CMK (cell line): ENCODE measurements at regions not wholly inside any gene's neighbourhood (a gene's known extent, or its start where the extent isn't known, plus 50 kb on each side); places are given as distances from the start of the nearest gene placed in this dataset.
"Not testable (repeated sequence)": the region's sequence is repeated elsewhere in the genome, so short reads cannot be mapped to it uniquely, and the experiment has no call there.

Experiments
- DNase-seq: peaks from one replicate; pipeline ENCODE4 v3.0.0-alpha.2; 2010; ENCODE audit warnings: low read depth

DNA sequence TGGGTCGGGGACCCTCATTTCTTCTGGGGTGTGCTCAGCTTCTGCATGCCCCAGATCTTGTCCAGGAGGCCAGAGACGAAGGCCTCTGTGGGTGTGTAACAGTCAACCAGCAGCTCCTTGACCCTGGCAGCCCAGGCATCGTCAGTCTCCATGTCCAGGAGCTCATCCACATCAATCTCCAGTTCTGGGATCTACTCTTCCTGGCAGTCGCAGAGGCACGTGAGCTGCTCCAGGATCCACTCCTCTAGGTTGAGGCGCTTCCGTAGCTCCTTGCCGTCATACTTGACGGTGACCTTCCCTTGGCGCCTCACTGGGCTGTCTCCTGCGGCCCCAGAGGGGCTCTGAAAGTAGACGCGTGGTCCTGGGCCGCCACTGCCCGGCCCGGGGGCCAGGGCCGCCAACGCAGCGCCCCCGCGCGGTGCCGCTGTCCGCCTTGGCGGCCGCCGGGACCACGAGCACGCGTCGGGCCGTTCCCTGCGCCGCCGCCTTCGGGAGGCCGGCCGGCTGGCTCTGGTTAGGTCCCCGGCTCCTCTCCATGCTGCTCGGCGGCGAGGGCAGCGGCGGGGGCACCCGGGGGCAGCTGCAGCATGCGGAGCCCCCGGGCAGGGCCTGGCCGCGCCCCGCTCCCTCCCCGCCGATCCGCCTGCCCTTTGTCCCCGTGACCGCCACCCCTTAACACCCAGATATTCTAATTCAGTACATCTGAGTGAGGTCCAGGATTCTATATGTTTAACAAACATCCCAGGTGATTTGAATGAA, 170.5 kb downstream of the SEPTIN7 start:
- DNase-seq = no peak

DNA sequence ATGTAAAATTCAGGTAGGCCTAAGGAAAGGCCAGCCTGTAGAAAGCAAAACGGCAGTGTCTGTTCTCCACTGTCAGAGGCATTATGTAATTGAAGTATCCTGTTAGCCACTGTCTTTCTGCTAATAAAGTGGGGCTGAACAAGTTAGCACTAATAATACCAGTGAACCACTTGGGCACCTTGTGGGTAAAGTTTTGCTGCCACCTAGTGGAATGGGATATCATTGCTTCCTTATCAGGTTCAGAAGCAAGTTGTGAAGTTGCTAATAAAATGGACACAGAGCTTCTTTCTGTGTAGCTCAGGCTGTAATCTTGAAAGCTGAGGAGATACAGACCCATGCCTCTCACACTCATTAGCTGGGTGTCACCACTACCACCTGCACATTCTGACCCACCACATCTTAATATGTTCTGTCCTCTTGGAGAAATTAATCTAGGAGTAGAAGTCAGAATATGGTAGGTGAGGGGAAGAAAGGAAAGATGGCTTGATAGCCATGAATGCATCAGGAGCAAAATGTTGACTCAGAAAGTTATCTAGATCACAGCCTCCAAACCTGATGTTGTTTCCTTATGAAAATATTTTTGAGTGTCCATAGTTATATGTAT, 175.1 kb downstream of the SEPTIN7 start:
- DNase-seq = peak; percentile 35

DNA sequence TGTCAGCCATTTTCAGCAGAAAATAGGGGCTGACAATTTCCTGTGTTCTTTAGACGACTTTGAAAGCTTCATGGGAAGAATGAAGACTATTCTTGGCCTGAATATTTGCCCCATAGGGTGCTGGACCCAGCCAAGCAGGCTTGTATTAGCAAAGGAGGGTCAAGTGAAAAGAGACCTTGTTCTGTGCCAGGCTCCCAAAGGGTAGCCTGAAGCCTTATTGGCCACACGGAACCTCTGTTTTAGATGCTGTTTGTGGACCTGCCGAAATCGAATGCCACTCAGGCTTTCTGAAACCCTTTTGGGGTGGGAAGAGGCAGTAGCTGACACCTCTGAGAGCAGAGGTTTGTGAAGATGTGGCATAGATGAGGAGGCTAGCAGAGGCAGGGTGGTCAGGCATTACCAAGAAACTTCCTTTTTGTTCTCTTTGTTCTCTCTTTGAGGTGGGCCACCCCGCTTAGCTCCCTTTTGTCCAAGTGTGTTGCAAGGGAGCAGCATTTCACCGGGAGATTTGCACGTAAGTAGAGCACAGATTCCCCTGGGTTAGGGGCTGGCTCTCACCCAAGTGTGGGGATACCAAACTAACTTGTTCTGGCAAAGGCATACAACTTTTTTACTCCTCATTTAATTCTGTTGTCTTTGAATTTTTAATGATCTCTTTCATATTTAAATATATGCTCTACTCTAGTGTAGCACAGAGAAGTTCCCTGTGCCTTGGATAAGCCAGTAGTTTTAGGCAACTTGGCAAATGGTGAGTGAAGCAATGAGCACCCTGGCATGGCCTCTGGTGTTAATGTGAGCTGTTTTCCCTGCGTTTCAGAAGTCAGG, 174.0 kb upstream of the EEPD1 start:
- not testable (repeated sequence) for DNase-seq

DNA sequence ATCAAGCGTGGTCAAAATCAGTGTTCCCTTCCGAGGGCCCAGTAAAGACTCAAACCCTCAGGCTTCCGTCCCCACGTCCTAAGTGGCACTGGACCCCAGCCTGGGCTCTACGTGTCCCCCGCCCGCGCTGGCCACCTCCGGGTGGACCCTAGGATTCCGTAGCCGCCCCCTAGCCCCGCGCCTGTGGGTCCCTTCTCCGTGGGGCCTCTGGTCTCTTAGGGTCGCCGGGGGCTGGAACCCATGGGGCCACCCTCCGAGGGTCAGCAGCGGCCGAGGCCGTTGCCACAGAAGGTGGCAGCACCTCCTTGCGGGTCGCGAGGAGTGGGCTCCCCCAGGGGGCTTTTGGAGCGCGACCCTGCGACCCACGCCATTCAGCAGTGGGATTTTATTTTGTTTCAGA, 170.5 kb upstream of the EEPD1 start:
- no peak for DNase-seq

DNA sequence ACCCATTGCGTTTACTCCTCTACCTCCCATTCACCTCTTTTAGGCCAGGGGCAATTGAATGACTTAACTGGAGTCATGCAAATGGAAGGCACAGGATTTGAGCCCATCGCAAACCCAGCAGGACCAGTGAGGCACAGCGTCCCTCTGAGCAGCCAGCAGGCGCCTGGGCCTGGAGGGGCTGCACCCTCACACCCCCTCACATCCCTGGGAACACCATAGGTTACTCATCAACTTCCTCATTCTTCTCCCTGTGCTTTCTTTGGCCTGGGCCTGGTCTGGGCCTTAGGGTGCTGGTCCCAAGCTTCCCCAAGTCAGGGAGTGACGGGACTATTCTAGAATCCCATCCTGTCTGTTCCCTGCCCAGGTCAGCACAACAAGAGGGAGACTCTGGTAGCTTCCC, 169.4 kb upstream of the EEPD1 start:
- DNase-seq = no peak

DNA sequence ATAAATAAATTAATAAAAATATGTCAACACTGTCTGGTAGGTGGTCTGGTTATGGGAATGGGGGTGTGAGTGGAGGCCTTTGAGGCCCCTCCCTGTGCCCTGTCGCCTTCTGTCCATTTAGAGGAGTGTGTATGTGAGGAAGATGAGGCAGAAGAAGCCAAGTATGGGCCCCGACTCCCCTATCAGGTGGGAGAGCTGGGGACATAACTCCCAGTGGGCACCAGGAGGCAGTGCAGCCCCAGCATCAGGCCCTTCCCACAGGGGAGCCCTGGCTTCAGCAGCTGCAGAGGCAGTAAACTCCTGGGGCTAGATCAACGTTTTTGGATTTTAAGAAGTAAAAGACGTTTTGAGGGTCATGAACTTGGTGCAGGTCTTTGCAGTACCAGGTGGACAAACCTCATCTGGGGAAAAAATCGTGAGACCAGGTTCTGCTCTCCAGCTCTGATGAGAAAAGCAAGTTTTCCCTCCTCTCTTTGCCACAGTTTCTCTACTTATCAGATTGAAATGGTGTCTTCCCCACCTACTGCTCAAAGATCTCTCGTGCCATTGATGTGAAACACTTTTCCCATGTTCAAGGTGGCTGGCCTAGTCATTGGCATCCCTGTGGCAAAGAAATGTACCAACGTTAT, 167.8 kb upstream of the EEPD1 start:
- peak; percentile 18 for DNase-seq

DNA sequence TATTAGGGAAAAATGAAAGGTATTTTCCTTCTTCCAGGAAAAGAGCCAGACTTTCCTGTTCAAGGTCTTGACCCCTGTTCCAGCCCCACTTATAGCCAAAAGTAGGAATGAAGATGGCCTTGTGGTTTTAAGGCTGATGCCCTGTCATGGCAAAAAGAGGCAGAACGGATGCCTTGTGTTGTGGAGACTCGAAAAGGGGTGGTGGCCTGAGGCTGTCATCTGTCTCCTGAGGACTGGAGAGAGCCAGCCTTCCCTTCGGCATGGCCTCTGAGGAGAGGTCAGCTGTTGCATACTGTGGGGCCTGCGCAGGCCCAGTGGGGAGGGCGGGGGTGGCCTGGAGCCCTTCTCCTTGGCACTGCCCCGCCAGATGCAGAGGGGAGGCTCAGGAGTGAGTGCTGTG, 166.0 kb upstream of the EEPD1 start:
- DNase-seq = no peak

DNA sequence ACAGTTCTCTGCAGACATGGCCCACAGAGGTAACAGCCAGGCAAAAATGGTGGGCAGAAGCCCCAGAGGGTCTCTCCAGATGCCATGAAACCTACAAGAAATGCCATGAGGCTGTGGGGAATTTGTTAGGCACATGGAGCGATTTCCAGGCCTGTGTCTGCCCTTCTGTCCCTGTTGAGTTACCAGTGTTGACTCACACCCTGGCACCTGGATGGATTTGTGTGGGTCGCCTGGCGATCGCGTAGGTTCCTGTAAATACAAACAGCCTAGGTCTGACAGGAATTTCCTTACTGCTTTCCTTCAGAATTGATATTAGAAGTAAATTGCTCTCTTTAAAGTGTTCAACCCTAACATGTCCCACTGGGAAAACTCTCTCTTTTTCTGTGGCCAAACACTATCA, 164.9 kb upstream of the EEPD1 start:
- no peak for DNase-seq

DNA sequence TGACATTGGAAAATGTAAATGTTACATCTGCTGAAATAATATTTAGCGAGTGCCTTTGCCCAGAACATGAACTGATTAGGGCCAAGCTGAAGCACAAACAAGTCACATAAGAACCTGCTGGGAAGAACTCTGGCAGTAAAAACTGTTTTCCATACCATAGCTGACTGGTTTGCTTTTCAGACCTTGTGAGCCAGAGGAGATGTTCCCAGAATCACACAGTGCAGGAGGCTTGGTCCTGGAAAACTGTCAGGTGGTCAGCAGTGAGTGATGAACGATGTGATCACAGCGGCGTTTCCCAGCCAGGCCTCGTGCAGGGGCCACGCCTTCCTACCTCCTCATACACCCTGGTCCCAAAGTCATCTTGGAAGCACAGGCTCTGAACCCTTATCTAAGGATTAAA, 164.2 kb upstream of the EEPD1 start:
- DNase-seq = no peak

DNA sequence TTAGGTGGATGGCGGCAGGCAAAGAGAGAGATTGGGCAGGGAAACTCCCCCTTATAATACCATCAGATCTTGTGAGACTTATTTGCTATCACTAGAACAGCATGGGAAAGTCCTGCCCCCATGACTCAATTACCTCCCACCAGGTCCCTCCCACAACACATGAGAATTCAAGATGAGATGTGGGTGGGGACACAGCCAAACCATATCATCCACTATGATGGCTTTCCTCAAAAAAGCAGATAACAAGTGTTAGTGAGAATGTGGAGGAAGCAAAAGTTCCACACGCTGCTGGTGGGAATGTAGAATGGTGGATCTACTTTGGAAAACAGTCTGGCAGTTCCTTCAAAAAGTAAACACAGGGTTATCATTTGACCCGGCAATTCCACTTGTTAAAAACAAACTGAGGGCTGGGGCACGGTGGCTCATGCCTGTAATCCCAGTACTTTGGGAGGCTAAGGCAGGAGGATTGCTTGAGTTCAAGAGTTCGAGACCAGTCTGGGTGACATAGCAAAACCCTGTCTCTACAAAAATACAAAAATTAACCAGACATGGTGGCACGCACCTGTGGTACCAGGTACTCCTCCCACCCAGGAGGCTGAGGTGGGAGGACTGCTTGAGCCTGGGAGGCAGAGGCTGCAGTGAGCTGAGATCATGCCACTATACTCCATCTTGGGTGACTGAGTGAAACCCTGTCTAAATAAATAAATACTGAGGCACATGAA, 161.4 kb upstream of the EEPD1 start:
- no peak for DNase-seq

DNA sequence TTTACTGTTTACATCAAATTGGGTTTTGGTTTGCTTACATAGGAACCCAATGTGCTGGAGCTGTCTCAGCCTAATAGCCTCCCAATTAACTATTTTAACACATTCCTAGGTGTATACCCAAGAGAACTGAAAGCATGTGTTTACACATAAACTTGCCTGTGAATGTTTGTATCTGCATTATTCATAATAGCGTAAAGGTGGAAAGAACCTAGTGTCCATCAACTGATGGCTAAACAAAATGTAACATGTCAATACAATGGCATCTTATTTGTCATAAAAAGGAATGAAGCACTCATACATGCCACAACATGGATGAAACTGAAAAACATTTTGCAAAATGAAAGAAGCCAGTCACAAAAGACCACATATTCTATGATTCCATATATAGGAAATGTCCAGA, 160.6 kb upstream of the EEPD1 start:
- no peak for DNase-seq

DNA sequence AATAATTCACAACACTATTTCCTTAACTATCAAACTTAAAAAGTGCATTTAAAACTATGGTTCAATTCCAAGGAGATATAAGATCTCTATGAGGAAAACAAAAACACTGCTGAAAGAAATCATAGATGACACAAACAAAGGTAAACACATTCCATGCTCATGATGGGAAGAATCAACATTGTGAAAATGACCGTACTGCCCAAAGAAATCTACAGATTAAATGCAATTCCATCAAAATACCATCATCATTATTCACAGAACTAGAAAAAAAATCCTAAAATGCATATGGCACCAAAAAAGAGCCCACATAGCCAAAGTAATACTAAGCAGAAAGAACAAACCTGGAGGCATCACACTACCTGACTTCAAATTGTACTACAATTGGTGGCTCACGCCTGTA, 159.9 kb upstream of the EEPD1 start:
- no peak for DNase-seq

DNA sequence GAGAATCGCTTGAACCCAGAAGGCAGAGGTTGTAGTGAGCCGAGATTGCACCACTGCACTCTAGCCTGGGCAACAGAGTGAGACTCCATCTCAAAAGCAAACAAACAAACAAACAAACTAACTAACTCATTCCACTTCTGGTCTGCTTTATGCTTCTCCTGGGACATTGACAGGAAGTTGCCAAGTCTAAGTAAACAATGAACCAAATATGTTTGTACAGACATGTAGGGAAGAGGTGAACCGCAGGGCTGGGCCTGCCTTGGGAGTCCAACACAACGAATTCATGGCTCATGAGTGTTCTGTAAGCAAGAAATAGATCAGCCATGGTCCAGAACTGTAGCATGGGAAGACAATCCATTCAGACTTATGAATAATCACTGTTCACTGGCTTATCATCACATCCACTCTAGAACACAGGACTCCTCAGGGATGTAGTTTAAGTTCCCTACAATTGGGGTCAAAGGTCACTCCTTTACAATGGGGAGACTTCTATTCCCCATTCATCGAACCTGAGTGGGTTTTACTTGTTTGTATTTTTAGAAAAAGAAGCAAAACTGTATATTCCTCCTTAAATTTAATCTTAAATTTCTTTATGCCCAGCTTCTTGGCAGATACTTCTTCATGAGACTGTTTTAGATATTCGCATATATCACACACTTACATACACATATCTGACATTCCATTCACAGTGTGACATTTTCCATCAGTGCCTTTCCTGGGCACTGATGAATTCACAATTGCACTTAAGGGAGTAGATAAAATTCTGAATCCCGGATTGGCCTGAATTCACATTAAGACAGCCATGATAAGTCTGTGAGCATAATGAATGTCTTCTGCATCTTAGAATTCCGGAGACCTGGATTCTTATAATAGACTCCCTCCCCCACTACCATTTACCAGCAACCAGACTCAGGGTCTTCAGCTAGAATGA, 159.1 kb upstream of the EEPD1 start:
- DNase-seq = no peak

DNA sequence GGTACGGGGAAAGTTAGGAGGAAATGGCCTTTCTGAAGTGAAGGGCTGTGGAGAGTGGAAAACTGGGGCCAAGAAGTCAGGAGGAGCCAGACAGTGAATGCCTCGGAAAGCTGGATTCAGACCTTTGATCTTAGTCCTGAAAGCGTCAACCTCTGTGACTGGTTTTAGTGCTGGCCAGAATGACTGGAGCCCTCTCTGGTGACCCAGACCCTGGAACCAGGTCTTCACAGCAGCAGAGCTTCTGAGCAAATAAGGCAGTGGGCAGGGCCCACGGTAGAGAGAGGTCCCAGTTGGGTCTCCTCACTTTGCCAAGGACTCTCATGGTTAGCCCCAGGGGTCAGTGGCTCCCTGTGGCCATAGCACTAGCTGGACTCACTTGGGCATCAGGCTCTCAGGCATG, 157.7 kb upstream of the EEPD1 start:
- DNase-seq = no peak

DNA sequence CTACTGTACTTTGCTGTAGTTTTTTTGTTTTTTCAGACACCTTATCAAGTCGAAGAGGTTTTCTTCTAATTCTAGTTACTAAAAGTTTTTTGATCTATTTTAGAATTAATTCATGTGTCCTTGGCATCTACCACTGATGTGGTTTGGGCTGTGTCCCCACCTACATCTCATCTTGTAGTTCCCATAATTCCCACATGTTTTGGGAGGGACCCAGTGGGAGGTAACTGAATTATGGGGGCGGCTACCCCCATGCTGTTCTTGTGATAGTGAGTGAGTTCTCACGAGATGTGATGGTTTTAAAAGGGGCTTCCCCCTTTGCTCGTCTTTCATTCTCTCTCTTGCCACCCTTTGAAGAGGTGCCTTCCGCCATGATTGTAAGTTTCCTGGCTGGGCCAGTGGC, 154.6 kb upstream of the EEPD1 start:
- no peak for DNase-seq

DNA sequence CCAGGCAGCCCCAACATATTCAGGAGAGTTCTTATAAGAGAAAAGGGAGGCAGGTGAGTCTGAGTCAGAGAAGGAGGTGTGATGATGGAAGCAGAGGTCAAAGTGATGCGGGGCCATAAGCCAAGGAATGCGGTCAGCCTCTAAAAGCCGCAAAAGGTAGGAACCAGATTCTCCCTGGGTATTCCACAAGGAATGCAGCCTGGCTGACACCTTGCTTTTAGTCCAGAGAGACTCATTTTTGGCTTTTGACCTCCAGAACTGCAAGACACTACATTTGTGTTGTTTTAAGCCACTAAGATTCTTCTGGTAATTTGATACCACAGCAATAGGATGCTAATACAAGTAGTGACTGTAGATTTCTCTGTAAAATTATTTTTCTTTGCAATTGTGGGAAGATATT, 151.5 kb upstream of the EEPD1 start:
- no peak for DNase-seq

DNA sequence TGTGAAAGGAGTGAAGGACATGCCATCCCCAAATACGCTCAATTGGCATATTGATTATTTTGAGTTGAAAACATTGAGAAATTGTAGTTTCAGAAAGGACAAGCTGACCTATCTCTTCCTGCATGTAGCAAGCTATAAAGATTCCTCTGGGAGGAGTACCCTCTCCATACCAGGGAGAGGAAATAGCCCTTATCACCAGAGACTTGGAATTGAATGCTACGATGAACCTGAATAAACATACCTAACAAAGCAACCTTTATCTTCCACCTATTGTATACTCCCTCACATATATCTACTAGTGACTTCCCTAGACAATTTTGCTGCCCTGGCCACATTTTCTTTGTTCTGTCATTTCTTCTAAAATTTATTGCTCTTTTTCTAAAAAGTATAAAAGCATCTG, 150.2 kb upstream of the EEPD1 start:
- DNase-seq = no peak

DNA sequence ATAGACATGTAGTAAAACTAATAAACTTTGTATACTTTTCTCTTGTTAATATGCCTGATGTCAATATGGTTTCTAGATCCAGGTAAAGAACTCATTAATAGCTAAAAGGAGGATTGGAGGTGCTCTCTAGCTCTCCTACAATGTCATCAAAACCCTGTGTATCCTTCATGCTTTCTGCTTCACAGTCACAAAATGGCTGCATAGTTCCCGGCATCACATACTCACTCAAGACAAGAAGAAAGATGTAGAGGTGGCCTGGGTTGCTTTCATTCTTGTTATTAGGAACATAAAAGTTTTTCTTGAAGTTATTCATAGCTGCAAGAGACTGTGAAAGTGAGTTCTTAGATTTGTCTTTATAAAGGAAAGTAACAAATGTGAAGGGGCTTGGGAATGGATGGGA, 149.7 kb upstream of the EEPD1 start:
- DNase-seq = no peak

DNA sequence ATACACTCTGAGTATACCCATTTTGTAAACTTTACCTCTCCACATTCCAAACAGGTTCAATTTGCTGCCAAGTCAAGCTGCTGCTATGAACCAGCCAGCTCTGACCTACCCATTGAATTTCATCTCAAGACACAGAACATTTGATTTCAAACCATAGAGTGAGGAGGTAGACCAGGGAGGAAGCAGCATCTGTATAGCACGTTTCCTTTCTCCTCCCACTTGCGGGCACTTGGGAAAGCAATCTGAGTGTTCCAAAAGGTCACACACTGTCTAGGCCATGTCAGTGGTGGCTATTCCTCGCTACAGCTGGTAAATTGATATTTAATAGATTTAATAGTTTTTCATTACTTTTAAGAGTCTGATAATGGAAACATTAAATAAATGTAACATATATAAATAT, 147.8 kb upstream of the EEPD1 start:
- no peak for DNase-seq

DNA sequence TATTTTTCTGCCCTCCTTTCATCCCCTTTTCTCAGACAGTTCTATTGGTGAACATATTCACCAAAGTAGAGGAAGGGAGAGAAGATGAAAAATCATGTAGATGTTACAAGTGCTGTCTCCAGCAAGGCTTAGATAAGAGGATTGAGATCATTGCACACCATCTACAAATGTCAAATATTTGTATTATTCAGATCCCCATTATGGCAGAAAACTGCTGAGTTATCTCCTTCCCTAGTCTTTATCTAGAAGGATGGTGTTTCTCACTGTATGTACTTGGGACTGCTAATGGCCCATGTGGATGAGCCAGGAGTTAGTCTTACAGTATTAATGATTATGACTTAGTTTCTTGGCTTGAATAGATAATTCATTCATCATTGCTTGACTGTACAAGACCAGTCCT, 147.2 kb upstream of the EEPD1 start:
- no peak for DNase-seq

DNA sequence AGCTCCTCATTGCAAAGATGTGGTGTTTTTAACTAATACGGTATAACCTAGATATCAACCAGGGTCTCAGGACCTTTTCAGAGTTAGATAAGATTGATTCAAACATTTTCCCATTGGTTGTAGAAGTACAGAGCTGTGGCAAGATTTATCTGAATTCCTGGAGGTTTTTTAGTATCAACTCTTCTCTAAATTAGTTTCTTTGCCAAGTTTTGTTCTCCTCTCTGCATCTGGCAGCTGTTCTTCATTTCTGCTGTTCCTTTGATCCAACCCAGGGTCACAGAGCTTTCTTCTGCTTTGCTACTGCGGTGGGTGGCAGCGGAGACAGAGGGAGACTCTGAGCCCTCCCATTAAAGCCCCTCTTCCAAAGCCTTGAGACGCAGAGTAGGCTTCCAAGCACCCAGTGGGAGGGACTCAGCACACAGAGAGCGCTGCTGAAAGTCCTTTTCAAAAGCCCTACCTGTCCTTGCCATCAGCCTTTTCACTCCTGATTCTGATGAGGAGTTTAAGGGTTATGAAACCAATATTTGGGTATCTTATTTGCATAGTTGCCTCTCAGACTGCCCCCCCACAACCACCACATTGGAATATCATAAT, 146.3 kb upstream of the EEPD1 start:
- no peak for DNase-seq
